MG63 (cell line): ENCODE measurements at regions not wholly inside any gene's neighbourhood (a gene's known extent, or its start where the extent isn't known, plus 50 kb on each side); places are given as distances from the start of the nearest gene placed in this dataset.
"Not testable (repeated sequence)": the region's sequence is repeated elsewhere in the genome, so short reads cannot be mapped to it uniquely, and the experiment has no call there.

ENCODE experiments used
- DNase-seq: peaks from one replicate; pipeline ENCODE4 v3.0.0-alpha.2; 2020
- H3K27me3 ChIP-seq: fragments of 250-450 bp; sonication (Bioruptor Pico); 2 replicates; pipeline ENCODE4 v1.5.1; 2020; ENCODE audit warnings: mild to moderate bottlenecking, moderate library complexity
- H3K36me3 ChIP-seq: fragments of 250-450 bp; sonication (Bioruptor Pico); 2 replicates; pipeline ENCODE4 v1.5.1; 2020; ENCODE audit warnings: mild to moderate bottlenecking, moderate library complexity
- H3K4me3 ChIP-seq: fragments of 250-450 bp; sonication (Bioruptor Pico); 2 replicates; pipeline ENCODE4 v1.5.1; 2020; ENCODE audit warnings: mild to moderate bottlenecking, moderate library complexity
- H3K9me3 ChIP-seq: fragments of 250-450 bp; sonication (Bioruptor Pico); 2 replicates; pipeline ENCODE4 v1.5.1; 2020; ENCODE audit warnings: mild to moderate bottlenecking, moderate library complexity

- H3K27me3 ChIP-seq, H3K4me3 ChIP-seq, H3K36me3 ChIP-seq, H3K9me3 ChIP-seq, DNase-seq: not testable (repeated sequence)
Measured at GRCh38 chr9:66269024-66269423, 532.1 kb downstream of the FOXD4L4 start.

- H3K36me3 ChIP-seq, H3K27me3 ChIP-seq, H3K9me3 ChIP-seq: not testable (repeated sequence)
- DNase-seq = peak; percentile 60
- peak overlapping the region; percentile 58 for H3K4me3 ChIP-seq
Measured at GRCh38 chr9:66269783-66270182, 532.8 kb downstream of the FOXD4L4 start.

GRCh38 chr9:66278809-66279208 is 541.9 kb downstream of the FOXD4L4 start:
- not testable (repeated sequence) for H3K27me3 ChIP-seq, H3K4me3 ChIP-seq, H3K36me3 ChIP-seq, DNase-seq, H3K9me3 ChIP-seq
